Caco-2 (cell line): ENCODE measurements at regions not wholly inside any gene's neighbourhood (a gene's known extent, or its start where the extent isn't known, plus 50 kb on each side); places are given as distances from the start of the nearest gene placed in this dataset.
A peak's percentile ranks its signal among the peaks of the same experiment; 100 is the strongest.

ENCODE experiments used
- BruUV-seq: library from RNA; stranded (reverse); fragments of 400-500 nt; replicated peaks from 2 replicates; lab custom pipeline; 2021; lab: Mats Ljungman, UMichigan
- CTCF ChIA-PET: fragments of 300-600 bp; sonication (Branson Sonifier 250); formaldehyde crosslinking; loops from one replicate; lab custom pipeline; 2022; ENCODE audit warnings: antibody characterized with exemption; lab: Charles Lee
- POLR2A ChIA-PET: fragments of 300-600 bp; sonication (Branson Sonifier 250); formaldehyde crosslinking; loops from one replicate; lab custom pipeline; 2022; ENCODE audit warnings: antibody characterized with exemption; lab: Charles Lee
- DNase-seq, 2 experiments: peaks; one replicate each; pipeline versions ENCODE4 v3.0.0 to v3.0.0-alpha.2; 2020 to 2022
- H3K27me3 ChIP-seq: replicated peaks from 2 replicates; pipeline ENCODE4 v1.6.0; 2011; ENCODE audit warnings: low read length; ENCODE audit not compliant: control insufficient read depth, insufficient read depth
- H3K36me3 ChIP-seq: 2 replicates; pipeline ENCODE4 v1.5.1; 2011; ENCODE audit warnings: low read length; ENCODE audit not compliant: control insufficient read depth, insufficient read depth
- H3K4me1 ChIP-seq: fragments of 250-450 bp; sonication (Bioruptor Pico); 2 replicates; pipeline ENCODE4 v1.5.1; 2020; ENCODE audit warnings: mild to moderate bottlenecking
- H3K4me3 ChIP-seq: 2 replicates; pipeline ENCODE4 v1.5.1; 2011; ENCODE audit warnings: low read depth, mild to moderate bottlenecking, control low read depth, low read length
- H3K9me3 ChIP-seq: fragments of 250-450 bp; sonication (Bioruptor Pico); 2 replicates; pipeline ENCODE4 v1.5.1; 2020; ENCODE audit warnings: mild to moderate bottlenecking, moderate library complexity
- H3K27ac Mint-ChIP-seq: one replicate; pipeline ENCODE4 v1.8.0; 2022; ENCODE audit warnings: mixed read lengths; ENCODE audit not compliant: unreplicated experiment
- H3K27me3 Mint-ChIP-seq: one replicate; pipeline ENCODE4 v1.8.0; 2022; ENCODE audit warnings: mixed read lengths; ENCODE audit not compliant: insufficient read depth, unreplicated experiment
- H3K36me3 Mint-ChIP-seq: one replicate; pipeline ENCODE4 v1.8.0; 2022; ENCODE audit warnings: mild to moderate bottlenecking, mixed read lengths; ENCODE audit not compliant: insufficient read depth, unreplicated experiment
- H3K4me1 Mint-ChIP-seq: one replicate; pipeline ENCODE4 v1.8.0; 2022; ENCODE audit warnings: low read depth, mixed read lengths; ENCODE audit not compliant: unreplicated experiment
- H3K4me3 Mint-ChIP-seq: one replicate; pipeline ENCODE4 v1.8.0; 2022; ENCODE audit warnings: mild to moderate bottlenecking, moderate library complexity, mixed read lengths; ENCODE audit not compliant: unreplicated experiment
- H3K9me3 Mint-ChIP-seq: one replicate; pipeline ENCODE4 v1.8.0; 2022; ENCODE audit warnings: mixed read lengths; ENCODE audit not compliant: unreplicated experiment
- intact Hi-C: fragments of 100-400 bp; cut with micrococcal nuclease; formaldehyde crosslinking; loops from one replicate; pipeline ENCODE4 v1.10.0; 2022; ENCODE audit not compliant: unreplicated experiment
- TF ChIP-seq, protein P1 (sequence below), 2 experiments: fragments of 200-600 bp in 1 of 2; IDR thresholded peaks; 1 replicate in 1 of 2; 2 replicates in 1 of 2; pipeline versions ENCODE4 v1.5.1 to v1.8.0; 2011 to 2022; ENCODE audit warnings: antibody characterized with exemption in 1 of 2, control low read depth in 1 of 2, inconsistent platforms in 1 of 2, low read depth in 1 of 2, low read length in 1 of 2, mild to moderate bottlenecking in 1 of 2, moderate library complexity in 1 of 2; ENCODE audit not compliant: insufficient read depth in 1 of 2, severe bottlenecking in 1 of 2, unreplicated experiment in 1 of 2

DNA sequence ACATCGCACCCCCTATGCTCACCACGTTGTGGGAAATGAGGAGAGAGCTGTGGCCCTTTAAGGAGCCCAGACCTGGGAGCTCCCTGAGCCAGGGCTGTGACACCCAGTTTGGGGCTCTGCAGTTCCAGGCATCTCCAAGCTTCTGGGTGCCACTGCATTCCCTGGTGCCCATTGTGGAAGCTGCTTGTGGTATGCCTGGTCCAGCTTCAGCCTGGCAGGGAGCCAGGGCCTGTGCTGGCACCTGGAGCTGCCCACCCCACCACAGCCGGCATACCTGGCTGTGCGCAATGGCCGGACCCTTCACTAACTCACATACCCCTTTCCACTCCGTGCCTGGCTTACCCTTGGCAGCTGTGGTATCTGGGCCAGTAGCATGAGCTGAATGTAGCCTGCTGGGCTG lies 107.9 kb upstream of the OR4E1 start:
- BruUV-seq, result no TSS peak
- H3K27me3 ChIP-seq, result no peaks in the 10 kb centered on the region
- DNase-seq, result no peak
- no peaks in the 10 kb centered on the region for H3K4me1 ChIP-seq
- no peaks in the 10 kb centered on the region for H3K36me3 ChIP-seq
- no peaks in the 10 kb centered on the region for H3K9me3 ChIP-seq
- ChIA-PET CTCF (interaction anchor here (0.9 kb wide), 1 partner anchor 13 kb away, joined by 4 read pairs; no protein-coding TSS in a partner anchor), POLR2A (no interaction called here)
- Mint-ChIP-seq H3K36me3 (no peaks in the 10 kb centered on the region), H3K4me3 (no peak overlapping the region), H3K27me3 (peaks cover 6% of the 10 kb centered on the region), H3K27ac (no peak overlapping the region), H3K9me3 (no peaks in the 10 kb centered on the region), H3K4me1 (no peaks in the 10 kb centered on the region)
- no peak overlapping the region for H3K4me3 ChIP-seq
- intact Hi-C loops, result no loop called here
- TF ChIP-seq, protein P1, sequence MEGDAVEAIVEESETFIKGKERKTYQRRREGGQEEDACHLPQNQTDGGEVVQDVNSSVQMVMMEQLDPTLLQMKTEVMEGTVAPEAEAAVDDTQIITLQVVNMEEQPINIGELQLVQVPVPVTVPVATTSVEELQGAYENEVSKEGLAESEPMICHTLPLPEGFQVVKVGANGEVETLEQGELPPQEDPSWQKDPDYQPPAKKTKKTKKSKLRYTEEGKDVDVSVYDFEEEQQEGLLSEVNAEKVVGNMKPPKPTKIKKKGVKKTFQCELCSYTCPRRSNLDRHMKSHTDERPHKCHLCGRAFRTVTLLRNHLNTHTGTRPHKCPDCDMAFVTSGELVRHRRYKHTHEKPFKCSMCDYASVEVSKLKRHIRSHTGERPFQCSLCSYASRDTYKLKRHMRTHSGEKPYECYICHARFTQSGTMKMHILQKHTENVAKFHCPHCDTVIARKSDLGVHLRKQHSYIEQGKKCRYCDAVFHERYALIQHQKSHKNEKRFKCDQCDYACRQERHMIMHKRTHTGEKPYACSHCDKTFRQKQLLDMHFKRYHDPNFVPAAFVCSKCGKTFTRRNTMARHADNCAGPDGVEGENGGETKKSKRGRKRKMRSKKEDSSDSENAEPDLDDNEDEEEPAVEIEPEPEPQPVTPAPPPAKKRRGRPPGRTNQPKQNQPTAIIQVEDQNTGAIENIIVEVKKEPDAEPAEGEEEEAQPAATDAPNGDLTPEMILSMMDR (IDR thresholded peaks at IDR 0.05; ENCODE audit: insufficient read depth in 1 of 2, low read depth in 1 of 2, low read length in 1 of 2, severe bottlenecking in 1 of 2, unreplicated experiment in 1 of 2), result no peak

DNA sequence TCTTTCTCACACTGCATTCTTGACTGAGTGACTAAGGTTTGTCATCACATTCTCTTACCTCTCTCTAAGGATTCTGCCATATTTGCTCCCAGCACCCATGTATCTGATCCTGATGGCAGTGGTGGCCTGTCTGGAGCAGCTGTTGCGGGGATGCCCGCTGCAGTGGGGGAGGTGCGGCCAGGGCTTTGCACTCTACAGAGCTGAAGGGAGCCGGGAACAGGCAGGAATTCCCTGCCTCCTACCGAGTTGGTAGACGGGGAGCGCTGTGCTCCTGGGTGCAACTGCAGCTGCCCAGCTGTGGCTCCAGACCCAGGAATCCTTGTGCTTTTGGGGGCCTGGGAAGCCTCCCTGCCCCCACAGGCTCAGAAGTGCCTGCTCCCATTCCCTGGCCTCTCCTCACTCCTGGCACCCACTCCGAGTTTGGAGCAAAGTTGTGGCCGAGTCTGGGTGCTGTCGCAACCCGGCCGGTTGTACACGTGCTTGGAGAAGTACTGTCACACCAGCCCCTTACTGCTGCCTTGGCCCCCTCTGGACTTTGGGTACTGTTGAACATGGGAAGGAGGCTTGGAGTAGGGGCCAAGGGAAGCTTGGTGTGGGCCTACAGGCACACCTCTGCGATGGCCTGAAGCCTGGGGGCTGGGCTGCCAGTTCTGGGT lies 106.9 kb upstream of the OR4E1 start:
- intact Hi-C loops, result no loop called here
- Mint-ChIP-seq H3K4me3 (no peak overlapping the region), H3K27me3 (peaks cover 6% of the 10 kb centered on the region), H3K9me3 (no peaks in the 10 kb centered on the region), H3K27ac (no peak overlapping the region), H3K4me1 (no peaks in the 10 kb centered on the region), H3K36me3 (no peaks in the 10 kb centered on the region)
- H3K27me3 ChIP-seq, result no peaks in the 10 kb centered on the region
- no TSS peak for BruUV-seq
- ChIA-PET POLR2A (no interaction called here), CTCF (interaction anchor here (0.9 kb wide), 1 partner anchor 12 kb away, joined by 4 read pairs; no protein-coding TSS in a partner anchor)
- H3K36me3 ChIP-seq, result no peaks in the 10 kb centered on the region
- TF ChIP-seq, protein P1 (IDR thresholded peaks at IDR 0.05; ENCODE audit: insufficient read depth in 1 of 2, low read depth in 1 of 2, low read length in 1 of 2, severe bottlenecking in 1 of 2, unreplicated experiment in 1 of 2), result no peak
- no peaks in the 10 kb centered on the region for H3K9me3 ChIP-seq
- H3K4me3 ChIP-seq, result no peak overlapping the region
- H3K4me1 ChIP-seq, result no peaks in the 10 kb centered on the region
- DNase-seq, result no peak

DNA sequence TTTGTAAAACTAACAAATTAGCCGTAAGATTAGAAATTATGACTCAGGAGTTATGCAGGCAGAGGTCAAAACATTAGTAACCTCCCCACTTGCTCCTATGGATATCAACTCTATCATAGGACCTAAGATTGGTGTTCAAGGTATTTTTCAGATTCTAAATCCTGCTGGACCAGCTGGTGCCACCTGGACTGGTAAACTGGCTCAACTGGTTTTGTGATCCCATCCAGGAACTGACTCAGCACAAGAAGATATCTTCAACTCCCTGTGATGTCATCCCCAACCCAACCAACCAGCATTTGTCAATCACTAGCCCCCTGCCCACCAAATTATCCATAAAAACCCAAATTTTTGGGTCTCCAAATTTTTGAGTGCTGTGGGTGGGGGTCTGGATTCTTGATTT lies 98.1 kb upstream of the OR4E1 start:
- TF ChIP-seq, protein P1 (IDR thresholded peaks at IDR 0.05; ENCODE audit: insufficient read depth in 1 of 2, low read depth in 1 of 2, low read length in 1 of 2, severe bottlenecking in 1 of 2, unreplicated experiment in 1 of 2), result no peak
- no peaks in the 10 kb centered on the region for H3K27me3 Mint-ChIP-seq
- ChIA-PET POLR2A (no interaction called here), CTCF (no interaction called here)
- 0 out of 2 replicates have a peak, but pooled peaks cover 6% of the 10 kb centered on the region for H3K4me1 ChIP-seq
- H3K4me3 Mint-ChIP-seq, result no peak overlapping the region
- peaks cover 3% of the 10 kb centered on the region; the same call in 1 of the 2 replicates for H3K9me3 ChIP-seq
- no peaks in the 10 kb centered on the region for H3K36me3 Mint-ChIP-seq
- H3K36me3 ChIP-seq, result no peaks in the 10 kb centered on the region
- H3K27me3 ChIP-seq, result no peaks in the 10 kb centered on the region
- H3K27ac Mint-ChIP-seq, result peak overlapping the region; percentile 49
- intact Hi-C loops, result no loop called here
- DNase-seq, result peak; percentile 35 to 46
- H3K4me3 ChIP-seq, result no peak overlapping the region
- peaks cover 10% of the 10 kb centered on the region for H3K9me3 Mint-ChIP-seq
- BruUV-seq, result no TSS peak
- H3K4me1 Mint-ChIP-seq, result peaks cover 7% of the 10 kb centered on the region
